SU-DHL-6 (cell line): ENCODE measurements at regions not wholly inside any gene's neighbourhood (a gene's known extent, or its start where the extent isn't known, plus 50 kb on each side); places are given as distances from the start of the nearest gene placed in this dataset.

ENCODE experiments used
- EZH2phosphoT487 ChIP-seq: fragments of 200-600 bp; sonication (generic), shearing (Covaris generic); conservative IDR thresholded peaks from 2 replicates; pipeline ENCODE4 v1.6.1; 2018; ENCODE audit warnings: mild to moderate bottlenecking, antibody characterized with exemption, low read length, moderate library complexity, mixed read lengths
- TF ChIP-seq, protein P1 (sequence below): fragments of 200-600 bp; sonication (generic); IDR thresholded peaks from one replicate; pipeline ENCODE4 v1.5.1; 2017; ENCODE audit warnings: antibody characterized with exemption, mild to moderate bottlenecking, low read length, moderate library complexity; ENCODE audit not compliant: insufficient read depth, poor library complexity, severe bottlenecking

DNA sequence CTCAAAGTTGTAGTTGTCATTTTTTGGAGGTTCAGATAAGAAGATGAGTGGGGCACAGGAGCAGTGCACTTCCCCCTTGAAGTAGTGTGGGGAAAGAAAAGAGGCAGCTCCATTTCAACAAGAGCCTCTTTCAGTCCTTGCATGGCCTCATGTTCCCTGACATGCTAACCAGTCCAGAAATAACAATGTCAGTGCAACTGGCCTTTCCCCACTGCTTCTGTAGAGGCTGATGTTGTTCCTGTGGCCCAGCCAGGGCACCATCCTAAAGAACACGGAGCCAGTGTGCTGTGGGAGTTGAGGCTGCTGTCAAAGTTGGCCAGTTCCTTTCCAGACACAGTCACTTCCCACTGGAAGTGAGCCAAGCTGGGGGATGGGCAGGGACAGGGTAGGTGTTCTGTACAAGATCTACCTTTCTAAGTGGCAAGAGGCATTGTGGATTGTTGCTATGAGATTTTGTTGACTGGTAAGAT is 77.7 kb upstream of the SLC38A2 start:
- TF ChIP-seq, protein P1, sequence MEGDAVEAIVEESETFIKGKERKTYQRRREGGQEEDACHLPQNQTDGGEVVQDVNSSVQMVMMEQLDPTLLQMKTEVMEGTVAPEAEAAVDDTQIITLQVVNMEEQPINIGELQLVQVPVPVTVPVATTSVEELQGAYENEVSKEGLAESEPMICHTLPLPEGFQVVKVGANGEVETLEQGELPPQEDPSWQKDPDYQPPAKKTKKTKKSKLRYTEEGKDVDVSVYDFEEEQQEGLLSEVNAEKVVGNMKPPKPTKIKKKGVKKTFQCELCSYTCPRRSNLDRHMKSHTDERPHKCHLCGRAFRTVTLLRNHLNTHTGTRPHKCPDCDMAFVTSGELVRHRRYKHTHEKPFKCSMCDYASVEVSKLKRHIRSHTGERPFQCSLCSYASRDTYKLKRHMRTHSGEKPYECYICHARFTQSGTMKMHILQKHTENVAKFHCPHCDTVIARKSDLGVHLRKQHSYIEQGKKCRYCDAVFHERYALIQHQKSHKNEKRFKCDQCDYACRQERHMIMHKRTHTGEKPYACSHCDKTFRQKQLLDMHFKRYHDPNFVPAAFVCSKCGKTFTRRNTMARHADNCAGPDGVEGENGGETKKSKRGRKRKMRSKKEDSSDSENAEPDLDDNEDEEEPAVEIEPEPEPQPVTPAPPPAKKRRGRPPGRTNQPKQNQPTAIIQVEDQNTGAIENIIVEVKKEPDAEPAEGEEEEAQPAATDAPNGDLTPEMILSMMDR: no peak
- no peak for TF ChIP-seq EZH2phosphoT487
